GM21423 (cell line): ENCODE measurements at regions not wholly inside any gene's neighbourhood (a gene's known extent, or its start where the extent isn't known, plus 50 kb on each side); places are given as distances from the start of the nearest gene placed in this dataset.
A peak's percentile ranks its signal among the peaks of the same experiment; 100 is the strongest.
"Not testable (repeated sequence)": the region's sequence is repeated elsewhere in the genome, so short reads cannot be mapped to it uniquely, and the experiment has no call there.

Experiments
- ATAC-seq: cut with Tn5 transposase; IDR thresholded peaks from one replicate; pipeline ENCODE4 v1.9.1; 2021; ENCODE audit warnings: mild to moderate bottlenecking, moderate library complexity; ENCODE audit not compliant: unreplicated experiment

DNA sequence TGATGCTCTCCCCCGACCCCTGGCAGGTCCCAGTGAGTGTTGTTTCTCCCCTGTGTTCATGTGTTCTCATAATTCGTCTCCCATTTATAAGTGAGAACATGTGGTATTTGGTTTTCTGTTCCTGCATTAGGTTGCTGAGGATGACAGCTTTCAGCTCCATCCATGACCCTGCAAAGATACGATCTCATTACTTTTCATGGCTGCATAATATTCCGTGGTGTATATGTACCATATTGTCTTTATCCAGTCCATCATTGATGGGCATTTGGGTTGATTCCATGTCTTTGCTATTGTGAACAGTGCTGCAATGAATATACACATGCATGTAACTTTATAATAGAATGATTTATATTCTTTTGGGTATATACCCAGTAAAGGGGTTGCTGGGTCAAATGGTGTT is 321.5 kb downstream of the EMP1 start:
- ATAC-seq = not testable (repeated sequence)

DNA sequence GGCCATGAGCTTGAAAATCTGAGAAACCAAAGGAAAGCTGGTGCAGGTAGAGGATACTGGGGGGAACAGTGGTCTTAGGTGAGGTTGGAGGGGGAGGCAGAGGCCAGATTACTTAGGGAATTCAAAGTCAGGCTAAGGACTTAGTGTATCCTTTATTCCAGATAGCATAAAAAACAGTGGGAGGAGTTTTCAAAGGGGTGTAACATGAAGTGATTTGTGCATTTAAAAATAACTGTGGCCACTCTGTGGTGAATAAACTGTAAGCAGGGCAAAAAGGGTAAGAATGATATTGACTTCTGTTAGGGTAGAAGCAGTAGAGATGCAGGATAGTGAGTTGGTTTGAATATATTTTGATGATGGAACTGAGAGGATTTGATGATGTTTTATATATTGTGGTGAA is 313.2 kb downstream of the EMP1 start:
- no peak for ATAC-seq

DNA sequence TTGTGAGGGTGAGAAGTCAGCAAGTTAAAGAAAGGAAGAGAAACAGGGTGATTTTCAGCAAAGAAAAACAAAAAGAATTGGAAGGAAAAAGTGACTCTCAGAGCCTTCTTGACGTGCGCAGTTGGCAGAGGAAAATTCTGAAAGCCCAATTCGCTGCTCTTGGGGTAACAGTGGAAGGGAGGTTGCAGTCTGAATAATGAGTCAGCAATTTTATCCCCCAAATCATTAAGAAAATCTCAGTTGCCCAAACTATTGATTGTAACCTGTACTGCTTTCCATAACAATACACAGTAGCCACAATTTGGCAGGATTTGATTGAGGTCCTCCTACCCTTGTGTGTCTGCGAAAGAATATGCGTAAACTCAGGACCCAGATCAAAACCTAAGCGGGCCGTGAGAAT is 309.1 kb downstream of the EMP1 start:
- no peak for ATAC-seq

DNA sequence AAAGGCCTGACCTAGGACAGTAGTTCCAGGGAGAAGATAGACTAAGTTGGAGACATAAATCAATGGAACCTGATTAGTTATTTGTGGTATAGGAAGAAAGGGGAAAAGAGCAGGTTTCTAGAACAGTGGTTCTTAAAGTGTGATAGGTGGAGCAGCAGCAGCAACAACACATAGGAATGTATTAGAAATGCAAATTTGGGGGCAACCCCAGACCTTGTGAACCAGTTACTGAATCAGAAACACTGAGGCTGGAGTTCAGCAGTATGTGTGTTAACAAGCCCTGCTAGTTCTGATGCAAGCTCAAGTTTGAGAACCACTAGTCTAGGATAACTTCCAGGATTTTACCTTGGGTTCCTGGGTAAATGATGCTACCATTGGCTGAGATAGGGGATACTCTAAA is 308.7 kb downstream of the EMP1 start:
- ATAC-seq = no peak

DNA sequence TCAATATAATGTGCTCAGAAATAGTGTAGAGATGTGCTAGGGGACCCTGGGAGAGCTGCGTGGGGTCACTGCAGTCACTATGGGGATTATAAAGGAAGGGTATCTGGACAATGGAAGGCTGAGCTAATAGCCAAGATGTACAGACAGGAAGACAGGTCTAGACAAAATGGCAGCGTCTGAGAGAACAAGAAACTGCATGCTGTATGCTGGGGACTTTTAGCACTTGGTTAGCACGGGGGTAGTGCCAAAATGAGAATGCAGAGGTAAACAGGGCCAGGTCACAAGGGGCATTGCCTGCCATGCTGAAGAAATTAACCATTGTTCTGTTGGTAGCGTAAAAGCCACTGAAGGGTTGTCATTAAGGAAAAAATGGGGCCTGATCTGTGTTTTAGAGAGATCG is 308.2 kb downstream of the EMP1 start:
- ATAC-seq = no peak

DNA sequence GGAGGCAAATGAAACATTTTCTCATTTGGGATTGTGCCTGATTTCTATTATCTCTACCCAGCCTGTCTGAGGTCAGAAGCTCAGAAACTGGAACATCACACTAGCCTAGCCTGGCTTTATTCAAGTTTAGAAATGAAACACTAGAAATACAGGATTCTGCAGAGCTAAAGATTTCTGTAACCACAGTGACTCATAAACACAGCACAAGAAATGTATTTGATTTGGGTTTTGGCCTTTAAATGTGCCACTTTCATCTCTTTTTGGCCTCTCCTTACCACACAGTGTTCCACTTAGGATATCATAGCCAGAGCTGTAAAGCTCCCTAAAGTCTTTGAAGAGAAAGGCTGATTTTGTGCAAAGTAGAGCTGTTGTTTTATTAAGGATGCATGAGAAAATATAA is 307.5 kb downstream of the EMP1 start:
- no peak for ATAC-seq

DNA sequence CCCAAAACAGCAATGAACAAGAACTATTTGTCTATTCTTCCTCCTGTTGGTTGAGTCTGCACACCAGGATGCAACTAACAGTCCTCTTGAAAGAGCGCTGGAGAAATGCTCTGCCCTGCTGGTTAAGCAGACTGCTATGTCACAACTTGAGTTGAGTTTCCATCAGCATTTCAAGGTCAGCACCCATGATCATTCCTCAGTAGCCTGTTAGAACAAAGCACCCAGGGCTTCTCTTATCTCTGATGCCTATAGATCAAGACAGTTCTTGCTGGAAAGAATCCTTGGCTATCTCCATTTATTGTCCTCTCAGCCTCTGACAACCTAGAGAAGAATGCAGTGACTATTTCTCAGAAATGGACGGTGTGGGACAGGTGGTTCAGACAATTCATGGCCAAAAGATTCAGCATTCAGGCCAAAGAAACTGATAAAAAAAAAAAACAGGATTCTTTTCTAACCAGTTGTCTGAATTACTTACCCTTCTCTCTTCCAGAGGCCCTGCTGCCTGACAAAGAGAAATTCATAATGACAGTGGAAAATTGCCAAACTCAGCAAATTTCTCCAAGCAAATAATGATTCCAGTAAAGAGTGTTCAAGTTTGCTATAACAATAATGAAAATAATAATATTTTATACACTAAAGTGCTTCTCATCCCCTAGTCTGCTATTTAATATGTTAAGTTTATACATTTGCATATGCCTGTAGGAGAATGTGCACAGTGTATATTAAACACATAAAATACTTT is 306.7 kb downstream of the EMP1 start:
- ATAC-seq = no peak

DNA sequence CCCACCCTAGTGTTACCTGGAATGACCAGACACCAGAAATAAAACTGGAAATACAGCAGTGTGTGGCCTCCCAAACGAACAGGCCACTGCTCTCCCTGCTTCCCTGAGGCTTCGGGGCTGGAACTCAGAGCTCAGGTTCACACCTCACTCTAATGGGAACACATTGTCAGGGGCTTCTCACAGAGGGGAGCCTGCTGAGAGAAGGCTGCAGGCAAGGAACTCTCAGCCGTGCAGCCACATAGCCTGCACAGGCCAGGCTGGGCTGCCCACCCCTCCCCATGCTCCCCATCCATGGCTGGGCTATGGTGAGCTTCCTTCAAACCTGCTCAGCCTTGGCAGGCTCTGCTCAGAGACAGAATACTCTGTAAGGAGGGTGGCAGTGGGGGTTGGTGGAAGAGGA is 302.5 kb downstream of the EMP1 start:
- no peak for ATAC-seq

DNA sequence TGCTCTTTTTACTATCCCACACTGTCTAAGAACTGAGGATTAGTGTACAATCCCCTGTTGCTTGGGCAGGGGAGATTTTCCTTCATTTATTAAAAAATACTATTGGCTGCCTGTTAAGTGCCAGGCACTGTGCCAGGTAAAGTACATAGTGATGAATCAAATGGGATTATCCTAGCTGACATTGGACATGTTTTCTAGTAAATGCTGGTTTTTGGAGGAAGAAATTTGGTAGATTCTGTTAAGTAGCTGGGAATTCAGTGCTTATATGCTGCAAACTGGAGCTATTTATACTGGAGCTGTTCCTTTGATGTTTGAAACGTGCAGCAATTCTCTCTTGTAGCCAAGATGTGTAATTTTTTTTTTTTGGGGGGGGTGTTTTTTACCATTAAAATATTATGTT is 299.6 kb downstream of the EMP1 start:
- ATAC-seq = no peak

DNA sequence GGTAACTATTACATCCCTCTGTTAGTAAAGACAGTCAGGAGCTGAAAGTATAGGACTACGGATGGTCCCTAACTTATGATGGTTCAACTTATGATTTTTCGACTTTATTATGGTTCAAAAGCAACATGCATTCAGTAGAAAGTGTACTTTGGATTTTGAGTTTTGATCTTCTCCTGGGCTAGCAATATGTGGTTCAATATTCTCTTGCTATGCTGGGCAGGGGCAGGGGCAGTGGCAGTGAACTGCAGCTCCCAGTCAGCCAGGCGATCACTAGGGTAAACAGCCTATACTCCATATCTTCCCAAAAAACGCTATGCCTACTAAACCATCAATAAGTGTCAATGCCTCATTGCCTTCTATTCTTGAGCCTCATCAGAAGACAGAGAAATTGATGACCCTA is 292.7 kb downstream of the EMP1 start:
- no peak for ATAC-seq

DNA sequence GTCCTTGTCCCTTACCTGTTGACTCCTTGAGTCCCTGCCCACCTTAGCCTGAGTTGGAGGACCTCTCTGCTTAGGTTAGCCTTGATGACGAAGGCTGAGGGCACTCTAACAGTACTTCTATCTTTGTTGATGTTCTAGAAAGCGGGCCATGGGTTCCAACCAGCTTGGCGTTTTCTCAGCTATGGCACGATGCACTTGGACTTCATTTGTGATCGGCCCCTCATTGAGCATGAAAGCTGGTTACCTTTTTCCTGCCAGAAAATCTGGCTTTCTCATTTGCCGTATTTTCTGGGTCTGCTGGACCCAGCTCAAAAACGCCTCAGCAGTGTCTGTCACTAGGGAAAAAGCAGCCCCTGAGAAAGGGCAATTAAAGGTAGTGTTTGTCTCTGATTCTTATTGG is 290.8 kb downstream of the EMP1 start:
- ATAC-seq = no peak

DNA sequence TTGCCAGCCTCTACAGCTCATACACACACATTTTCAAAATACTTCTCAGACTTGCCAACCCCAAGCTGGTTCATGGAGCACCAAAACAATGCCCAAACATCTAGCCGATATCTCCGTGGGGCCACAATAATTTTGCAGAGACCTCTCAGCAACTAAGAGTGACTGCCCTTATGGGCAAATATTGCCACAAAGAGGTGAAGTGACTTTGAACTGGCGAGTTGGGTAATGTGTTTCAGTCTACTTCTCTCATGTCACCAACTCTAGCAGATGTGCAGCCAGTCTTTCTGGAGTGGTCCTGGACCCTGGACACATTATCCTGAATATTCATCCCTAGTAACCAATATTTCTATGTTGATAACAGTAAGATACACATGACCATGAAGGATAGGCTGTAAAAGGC is 290.3 kb downstream of the EMP1 start:
- ATAC-seq = no peak

DNA sequence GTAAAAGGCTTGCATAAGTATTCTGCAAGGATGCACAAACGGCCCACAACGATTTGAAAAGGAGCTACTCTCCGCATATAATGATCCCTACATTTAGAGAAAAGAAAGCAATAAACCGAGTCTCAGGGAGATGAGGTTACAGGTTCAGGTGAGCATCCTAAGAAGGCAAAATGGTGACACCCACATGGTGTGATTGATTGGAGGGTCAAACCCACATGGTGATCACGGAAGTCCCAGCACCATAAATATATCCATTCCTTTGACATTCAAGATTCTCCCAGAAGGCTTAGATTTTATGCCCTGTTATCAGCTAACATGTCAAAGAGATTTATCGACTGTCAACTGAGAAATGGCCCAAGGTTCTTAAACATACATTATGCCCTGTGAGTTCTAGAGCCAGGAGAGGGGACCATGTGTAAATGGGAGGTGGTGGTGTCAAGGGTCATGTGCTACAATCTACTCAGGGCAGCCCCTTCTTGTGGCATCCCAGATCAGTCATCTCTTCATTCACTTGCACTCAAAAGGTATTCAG is 282.2 kb downstream of the EMP1 start:
- ATAC-seq = no peak

DNA sequence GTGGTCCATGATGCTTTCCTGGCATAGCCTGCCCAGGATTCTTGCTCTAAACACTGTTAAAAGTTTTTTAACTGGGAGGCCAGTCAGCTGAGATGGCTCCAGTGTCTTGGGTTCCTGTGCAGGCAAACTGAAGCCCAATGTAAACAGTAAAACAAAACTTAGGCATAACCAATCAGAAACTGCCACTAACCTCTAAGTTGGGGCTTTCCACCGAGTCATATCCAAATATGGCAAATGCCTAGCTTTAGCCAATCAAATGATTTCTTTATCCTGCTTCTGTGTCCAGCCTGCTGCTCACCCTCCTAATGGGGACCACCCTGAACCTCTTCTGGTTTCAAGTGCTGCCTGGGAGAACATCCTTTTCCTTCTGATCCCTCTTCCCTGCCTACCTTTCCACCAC is 277.9 kb downstream of the EMP1 start:
- ATAC-seq = no peak

DNA sequence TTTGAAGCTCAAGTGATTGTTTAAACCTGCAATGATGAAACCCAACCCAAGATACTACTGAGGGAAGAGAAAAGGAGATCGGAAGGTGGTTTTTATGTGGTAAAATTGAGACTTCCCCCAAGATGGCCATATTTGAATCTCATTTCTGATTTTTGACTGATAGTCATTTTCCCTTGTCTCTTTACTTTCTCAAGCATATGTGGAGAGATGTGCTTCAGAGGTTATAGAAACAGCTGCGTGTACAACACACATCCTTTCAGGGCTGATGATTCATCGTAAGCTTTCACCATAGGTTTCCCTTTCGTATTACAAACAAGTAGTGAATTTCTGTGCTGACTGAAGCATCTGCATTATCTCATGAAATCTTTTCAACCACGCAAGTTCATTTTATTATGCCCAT is 276.2 kb downstream of the EMP1 start:
- ATAC-seq = peak; percentile 96

DNA sequence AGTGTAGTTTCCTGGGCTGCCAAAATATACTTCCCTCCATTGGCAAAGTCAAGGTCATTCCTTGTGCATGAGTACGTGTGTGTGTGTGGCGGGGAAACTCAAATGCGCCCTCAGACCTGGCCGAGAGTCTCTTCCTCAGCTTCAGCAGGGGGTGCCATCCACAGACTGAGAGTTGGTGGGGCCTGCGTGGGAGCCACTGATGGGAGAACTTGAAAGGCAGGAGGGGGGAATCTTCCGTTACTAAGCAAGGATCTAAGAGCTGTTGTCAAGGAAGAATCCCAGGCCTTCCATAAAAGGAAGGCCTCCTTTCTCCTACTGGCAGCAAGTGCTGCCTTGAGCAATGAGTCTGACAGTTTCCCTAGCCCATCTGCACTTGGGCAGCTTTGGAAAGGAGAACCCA is 274.9 kb downstream of the EMP1 start:
- ATAC-seq = no peak

DNA sequence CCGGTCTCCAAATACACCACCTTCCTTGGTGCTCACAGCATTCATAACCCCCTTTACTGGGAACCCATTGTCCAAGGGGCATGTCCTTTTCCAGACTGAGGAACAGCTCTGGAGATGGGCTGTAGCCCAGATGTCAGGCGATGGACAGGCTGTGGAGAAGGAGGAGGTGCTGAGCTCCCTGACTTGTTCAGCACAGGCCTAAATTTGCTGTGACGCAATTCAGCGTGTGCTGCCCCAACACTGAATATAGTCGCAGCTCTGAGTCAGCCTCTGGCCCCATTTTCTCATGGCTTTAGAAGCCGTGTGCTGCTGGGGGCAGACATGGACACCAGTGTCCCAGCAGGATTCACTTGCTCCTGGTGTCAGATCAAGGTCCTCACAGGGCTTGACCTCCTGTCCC is 269.1 kb downstream of the EMP1 start:
- ATAC-seq = no peak

DNA sequence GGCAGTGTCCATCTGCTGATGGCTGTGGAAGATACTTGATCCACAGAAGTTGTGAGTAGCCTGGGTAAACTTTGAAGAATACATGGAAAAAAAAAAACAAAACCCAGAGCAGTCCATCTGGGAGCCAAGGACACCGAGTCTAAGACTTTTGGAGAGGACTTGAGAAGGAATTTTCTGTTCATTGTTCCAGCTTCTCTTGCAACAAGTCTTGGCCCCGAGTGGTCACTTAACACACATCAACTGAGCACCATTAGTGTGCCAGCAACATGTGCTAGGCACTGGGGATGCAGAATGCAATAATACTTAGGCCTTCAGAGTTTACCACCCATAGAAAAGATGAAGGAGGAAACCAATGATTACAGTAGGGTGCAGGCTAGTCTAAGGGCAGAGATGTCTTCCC is 266.7 kb downstream of the EMP1 start:
- ATAC-seq = no peak

DNA sequence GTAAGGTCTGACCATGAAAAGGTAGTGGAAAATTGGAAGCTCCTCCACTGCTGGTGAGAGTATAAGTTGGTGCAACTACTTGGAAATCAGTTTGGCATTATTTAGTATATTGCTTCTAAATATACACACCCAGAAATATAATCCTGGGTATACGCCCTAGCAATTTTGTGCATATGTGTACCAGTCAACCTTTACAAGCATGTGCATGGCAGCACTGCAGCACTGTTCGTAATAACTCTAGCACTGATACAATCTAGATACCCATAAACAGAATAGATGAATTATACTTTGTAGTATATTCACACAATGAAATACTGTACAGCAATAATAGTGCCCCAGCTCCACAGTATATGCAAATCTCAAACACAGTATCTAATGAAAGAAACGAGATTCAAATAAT is 265.9 kb downstream of the EMP1 start:
- ATAC-seq = no peak

DNA sequence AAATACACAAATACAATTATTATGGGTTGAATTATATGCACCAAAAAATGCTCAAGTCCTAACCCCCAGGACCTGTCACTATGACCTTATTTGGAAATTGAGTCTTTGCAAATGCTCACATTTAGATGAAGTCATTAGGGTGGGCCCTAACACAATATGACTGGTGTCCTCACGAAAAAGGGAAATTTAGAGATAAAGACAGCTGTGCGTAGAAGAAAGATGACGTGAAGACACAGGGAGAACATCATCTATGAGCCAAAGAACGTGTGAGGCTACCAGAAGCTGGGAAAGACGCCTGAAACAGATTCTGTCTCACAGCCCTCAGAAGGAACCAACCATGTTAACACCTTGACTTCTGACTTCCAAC is 259.2 kb downstream of the EMP1 start:
- ATAC-seq = no peak

DNA sequence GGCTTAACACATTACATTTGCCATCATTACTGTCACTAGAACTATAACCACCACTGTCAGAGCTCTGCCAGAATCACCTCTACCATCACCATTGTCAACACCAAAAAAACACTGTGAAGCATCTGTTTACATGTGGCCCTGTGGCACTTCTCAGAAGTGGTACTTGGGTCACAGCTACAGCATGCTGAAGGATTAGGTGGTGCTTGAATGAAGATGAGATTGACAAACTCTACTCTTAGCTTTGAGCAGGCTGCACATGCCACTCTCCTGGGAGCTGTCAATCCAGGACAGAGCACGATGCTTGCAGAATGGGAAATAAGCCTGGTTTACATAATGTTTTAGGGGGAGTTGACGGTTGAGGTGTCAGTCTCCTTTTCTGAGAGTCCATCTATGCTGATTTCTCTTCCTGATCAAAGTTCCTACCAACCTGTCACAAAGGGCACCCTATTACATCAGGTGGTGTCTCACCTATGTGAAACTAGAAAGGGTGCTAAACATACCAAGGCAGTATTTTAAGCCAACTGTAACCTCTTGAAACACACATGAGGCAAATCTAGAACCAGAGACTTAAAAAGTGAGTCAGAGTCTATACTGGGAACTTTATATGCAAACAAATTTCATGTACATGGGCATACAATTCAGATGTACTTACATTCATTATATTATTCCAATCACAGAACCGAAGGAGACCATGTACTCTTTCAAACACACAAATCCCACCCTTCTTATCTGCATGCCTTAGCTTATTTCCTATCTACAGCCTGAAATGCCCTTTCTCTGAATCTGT is 258.7 kb downstream of the EMP1 start:
- no peak for ATAC-seq

DNA sequence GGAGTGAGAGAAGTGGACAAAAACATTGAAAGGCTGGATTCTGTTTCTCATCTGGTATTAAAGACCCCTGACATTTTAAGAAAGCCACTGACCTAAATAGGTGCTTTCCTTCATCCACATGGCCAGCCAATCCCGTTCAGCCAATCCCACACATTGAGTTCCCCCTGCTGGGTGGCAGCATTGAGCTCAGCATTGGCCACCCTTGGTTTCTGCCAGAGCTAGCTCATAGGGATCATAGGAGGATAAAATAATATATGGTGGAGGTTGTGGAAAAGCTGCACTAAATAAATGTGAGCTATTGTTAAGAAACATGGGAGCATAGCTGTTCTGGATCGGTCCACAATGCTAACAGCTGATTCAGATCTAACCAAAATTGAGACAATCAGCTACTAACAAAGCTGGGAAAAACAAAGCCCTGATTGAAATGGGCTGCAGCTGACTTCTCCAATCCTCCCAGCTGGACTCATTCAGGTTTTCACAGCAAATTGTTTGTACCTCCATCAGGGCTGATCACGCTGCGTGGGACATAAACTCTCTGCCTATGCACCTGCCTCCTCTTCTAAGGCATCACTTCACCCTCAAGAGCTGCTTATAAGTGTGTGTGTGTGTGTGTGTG is 256.5 kb downstream of the EMP1 start:
- ATAC-seq = no peak
